DMS53 treated with DMSO at 0.1 percent for 48 hours (cell line): ENCODE measurements at regions not wholly inside any gene's neighbourhood (a gene's known extent, or its start where the extent isn't known, plus 50 kb on each side); places are given as distances from the start of the nearest gene placed in this dataset.

ENCODE experiments used
- DNase-seq: peaks from one replicate; lab custom pipeline; 2025; ENCODE audit not compliant: unreplicated experiment; lab: John Stamatoyannopoulos, UW

DNA sequence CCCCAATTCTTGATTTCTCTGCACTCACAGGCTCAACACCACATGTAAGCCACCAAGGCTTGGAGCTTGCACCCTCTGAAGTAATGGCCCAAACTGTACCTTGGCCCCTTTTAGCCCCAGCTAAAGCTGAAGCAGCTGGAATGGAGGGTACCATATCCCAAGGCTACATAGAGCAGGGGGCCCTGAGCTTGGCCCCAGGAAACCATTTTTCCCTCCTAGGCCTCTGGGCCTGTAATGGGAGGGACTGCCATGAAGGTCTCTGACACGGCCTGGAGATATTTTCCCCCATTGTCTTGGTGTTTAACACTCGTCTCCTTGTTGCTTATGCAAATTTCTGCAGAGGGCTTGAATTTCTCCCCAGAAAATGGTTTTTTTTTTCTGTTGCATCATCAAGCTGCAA, 69.7 kb downstream of the SKA1 start:
- no peak for DNase-seq

DNA sequence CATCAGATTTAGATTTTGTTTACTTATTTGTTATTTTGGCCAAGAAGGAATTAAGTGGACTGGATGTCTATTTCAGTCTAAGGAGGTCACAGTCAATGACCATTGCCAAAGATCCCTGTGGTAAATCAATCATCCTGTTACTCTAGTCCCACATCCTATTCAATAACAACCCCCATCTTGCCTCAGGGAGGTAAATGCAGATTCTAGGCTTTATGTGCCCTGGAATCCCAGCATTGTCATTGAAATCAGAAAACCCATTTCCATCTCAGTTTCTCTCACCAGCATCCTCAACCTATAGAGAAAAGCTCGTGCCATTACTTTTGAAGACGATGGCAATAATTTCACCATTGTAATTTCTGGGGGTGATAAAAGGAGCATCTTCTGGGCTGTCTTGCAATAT, 71.8 kb downstream of the SKA1 start:
- DNase-seq = no peak

DNA sequence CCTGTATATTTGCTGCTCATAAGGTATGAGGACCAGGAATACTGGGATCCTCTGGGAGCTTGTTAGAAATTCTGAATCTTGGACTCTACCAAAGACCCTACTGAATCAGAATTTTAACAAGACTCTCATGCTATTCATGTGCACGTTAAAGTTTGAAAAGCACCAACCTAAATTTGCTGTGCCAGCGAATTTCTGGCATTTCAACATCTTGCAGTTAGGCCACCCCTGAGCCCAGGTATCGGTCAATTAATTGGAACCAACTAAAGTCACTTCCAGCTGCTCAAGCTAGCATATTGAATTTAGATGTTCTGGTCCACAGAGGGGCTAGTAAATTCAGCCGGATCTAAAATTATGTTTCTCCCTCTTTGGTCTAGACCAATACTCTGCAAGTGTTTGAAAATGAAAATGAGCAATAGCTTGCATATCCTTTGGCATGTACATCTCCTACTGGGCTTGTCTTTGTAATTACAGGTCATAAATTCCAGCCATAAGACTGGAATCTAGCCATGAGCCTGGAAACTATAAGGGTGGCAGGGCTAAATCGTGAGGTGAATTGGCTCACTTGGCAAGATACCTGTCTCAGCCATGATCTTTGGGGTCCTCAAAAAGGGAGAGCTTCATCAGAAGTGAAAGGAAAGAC, 72.4 kb downstream of the SKA1 start:
- DNase-seq = no peak

DNA sequence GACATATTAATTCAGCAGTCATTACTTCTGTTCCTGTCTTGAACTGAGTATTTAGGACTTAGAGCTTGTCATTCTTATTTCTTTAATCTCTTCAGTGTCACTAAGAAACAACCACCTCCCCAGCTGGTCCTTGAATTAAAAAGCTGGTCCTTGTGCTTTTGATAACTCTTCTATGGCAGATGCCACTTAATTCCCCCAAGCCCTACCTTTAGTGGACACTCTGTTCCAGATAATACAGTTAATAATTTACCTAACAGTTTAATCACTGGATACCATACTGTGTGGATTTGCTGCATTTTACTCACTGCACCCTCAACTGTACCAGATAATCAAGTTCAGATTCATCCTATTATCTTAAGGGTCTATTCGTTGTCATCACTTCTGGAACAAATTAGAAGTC, 73.1 kb downstream of the SKA1 start:
- no peak for DNase-seq

DNA sequence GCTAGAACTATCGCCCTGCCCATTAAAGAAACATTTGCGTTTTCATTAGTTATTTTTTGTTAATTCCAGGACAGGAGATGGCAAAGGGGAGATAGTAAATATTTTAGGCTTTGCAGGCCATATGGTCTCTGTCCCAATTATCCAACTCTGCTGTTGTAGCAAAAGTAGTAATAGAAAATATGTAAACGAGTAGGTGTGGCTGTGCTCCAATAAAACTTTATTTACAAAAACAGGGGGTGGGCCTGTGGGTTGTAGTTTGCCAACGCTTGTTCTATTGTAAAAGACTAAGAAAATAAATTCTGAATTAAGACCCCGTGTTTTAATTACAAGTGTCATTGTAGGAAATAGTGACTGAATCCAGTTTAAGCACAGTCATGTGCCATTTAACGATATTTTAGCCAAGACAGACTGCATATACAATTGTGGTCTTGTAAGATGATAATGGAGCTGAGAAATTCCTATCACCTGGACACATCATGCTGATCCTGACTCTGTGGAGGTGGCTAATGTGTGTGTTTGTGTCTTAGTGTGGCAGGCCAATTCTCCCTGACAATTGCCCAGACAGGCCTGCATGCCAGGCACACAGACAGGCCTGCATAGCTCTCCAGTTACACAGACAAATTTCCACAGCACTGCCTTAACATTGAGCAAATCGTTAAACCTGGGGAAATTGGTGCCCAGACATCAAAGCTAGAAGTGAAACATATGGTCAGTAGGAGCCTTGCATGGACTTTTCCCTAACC, 76.4 kb downstream of the SKA1 start:
- DNase-seq = no peak

DNA sequence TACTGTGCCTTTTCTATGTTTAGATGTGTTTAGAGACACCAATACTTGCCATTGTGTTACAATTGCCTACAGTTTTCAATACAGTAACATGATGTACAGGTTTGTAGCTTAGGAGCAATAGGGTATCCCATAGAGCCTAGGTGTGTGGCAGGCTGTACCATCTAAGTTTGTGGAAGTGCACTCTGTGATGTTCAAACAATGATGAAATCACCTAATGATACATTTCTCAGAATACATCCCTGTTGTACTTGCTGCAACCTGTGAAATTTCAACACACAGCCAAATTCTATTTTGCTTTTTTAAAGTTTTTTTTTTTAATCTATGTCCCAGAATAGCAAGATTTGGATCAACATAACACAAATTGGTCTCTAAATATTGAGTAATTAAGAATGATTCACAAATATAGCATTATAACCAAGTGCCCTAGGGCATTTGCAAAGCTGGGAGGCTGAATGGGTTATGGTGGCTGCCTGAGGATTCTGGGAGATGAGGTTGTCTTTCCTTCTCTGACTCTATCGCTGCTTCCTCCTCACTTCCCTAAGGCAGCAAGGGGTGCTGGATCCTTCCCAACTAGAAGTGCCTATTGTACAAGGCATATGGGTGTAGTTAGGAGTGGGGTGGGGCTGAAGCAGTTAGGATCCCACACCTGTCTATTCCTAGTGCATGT, 78.3 kb downstream of the SKA1 start:
- no peak for DNase-seq

DNA sequence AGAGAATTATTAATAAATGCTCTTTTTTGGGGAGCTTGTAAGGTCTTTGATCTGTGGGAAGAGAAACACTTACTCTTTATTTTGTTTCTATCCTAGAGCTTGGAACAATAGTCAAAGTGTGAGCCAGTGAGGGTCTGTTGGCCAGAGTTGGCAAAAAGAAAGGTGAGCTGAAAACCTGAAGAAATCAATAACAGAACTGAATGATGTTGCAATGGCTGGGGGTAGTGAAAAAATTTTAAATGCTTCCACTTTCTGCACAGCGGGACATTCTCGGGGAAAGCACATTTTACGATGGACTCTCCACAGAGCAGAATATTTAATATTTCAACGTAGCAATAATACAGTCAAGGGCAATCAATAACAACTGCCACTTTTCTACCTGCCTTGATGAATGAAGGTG, 78.9 kb downstream of the SKA1 start:
- no peak for DNase-seq

DNA sequence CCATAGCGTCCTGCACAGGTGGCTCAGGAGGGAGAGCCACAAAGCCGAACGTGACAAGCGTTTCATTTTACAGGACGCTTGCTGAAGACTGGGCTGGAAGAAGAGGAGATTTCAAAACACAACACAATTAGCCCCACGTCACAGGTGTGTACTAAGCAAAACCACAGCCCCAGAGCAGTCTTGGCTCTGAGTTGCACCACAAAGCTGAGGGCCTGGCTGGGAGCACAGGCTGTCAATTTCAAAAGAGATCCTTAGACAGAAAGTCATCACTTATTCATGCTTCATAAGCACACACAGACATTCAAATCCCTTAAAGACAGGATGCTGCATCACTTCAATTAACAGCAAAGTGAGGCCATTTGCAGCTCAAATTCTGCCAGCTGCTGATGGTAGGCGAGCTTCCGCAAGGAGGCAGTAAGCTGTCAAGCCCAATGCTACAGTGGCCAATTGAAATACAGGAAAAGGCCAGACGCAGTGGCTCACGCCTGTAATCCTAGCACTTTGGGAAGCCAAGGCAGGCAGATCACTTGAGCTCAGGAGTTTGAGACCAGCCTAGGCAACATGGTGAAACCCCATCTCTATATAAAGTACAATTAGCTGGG, 79.6 kb downstream of the SKA1 start:
- no peak for DNase-seq

DNA sequence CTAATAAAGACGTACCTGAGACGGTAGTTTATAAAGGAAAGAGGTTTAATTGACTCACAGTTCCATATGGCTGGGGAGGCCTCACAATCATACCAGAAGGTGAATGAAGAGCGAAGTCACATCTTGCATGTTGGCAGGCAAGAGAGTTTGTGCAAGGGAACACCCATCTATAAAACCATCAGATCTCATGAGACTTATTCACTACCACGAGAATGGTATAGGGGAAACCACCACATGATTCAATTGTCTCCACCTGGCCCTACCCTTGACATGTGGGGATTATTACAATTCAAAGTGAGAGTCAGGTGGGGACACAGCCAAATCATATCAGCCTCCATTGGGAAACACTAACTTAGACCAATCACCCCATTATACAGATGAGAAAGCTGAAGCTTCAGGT, 81.4 kb downstream of the SKA1 start:
- no peak for DNase-seq

DNA sequence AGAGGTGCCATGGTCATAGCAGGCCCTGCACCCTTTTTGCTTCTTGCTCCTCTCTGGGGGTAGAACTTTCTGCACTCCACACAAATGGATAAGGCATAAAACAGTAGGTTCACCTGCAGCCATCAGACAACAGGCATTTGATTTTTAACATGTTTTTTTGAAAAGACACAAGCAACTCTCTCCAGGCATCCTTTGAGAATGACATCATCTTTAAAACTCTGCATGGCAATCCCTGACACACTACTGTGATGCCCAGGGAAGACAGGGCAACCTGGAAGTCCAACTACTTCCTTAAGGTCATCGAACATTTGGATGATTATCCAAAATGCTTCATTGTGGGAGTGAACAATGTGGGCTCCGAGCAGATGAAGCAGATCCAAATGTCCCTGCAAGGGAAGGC, 82.8 kb downstream of the SKA1 start:
- no peak for DNase-seq

DNA sequence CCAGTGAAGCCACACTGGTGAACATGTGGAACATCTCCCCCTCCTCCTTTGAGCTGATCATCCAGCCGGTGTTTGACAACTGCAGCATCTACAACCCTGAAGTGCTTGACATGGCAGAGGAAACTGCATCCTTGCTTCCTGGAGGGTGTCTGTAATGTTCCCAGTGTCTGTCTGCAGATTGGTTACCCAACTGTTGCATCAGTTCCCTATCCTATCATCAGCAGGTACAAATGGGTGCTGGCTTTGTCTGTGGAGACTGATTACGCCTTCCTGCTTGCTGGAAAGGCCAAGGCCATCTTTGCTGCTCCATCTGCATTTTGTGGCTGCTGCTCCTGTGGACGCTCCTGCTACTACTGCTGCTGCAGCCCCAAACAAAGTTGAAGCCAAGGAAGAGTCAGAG, 83.5 kb downstream of the SKA1 start:
- no peak for DNase-seq

DNA sequence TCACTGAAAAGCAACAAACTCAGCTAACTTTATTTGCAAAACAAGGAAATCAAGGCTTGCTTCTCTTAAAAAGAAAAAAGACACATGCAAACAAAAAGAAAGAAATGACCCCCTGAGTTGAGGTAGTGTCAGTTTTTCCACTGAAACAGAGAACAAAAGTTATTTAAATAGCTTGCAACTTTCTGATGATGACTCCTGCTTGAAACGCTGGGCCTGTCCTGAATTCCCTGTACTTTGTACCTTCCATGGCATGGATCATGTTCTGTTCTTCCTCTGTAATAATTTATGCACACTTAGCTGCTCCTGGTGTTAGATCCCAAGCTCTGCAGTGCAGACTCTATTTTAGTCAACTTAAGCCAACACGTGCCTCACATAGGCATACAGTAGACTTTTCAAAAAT, 84.0 kb downstream of the SKA1 start:
- DNase-seq = no peak

DNA sequence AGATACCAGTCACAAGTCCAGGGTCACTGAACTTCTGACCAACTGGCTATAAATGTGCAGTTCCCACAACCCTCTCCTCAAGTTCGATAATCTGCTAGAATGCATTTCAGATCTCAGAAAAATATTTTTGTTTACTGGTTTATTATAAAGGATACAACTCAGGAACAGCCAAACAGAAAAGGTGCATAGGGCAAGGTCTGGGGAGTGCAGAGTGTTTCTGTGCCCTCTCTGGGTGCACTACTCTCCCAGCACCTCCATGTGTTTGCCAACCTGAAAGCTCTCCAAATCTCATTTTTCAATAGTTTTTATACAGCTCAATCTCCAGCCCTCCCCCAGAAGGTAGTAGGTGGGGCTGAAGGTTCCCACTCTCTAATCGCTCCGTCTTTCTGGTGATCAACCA, 85.2 kb downstream of the SKA1 start:
- DNase-seq = no peak

DNA sequence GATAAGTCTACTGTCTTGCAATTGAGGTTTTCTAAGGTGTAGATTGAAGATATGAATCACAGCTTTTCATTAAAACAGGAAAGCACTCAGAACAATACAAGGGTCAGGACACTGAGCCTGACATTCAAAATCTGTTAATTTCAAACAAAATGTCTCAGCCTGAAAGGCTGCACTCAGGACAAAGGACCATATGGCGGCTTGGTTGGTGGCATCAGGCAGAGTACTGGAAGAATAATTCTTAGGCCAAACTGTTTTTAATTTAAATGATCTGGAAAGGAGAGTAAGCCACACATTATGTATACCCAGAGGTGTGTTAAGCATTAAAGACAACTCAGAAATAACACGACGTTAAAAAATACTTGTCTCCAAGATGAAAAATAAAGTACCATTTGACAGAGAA, 85.9 kb downstream of the SKA1 start:
- no peak for DNase-seq

DNA sequence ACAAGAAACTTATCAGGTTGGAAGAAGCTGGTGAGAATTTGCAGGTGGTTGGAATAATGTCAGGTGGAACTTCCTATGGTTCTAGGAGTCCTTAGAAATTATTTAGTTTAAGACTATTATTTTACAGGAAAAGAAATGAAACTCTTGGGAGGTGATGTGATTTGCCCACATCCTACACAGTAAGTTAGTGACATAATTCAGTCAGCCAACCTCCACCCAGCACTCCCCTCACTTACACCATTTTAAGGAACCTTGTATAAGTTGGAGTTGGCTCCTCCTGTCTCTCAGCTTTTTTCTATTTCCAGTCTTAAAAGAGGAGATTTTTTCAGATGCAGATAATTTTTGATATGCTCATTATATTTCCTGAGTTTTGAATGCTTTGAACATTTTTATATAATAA, 86.4 kb downstream of the SKA1 start:
- DNase-seq = no peak

DNA sequence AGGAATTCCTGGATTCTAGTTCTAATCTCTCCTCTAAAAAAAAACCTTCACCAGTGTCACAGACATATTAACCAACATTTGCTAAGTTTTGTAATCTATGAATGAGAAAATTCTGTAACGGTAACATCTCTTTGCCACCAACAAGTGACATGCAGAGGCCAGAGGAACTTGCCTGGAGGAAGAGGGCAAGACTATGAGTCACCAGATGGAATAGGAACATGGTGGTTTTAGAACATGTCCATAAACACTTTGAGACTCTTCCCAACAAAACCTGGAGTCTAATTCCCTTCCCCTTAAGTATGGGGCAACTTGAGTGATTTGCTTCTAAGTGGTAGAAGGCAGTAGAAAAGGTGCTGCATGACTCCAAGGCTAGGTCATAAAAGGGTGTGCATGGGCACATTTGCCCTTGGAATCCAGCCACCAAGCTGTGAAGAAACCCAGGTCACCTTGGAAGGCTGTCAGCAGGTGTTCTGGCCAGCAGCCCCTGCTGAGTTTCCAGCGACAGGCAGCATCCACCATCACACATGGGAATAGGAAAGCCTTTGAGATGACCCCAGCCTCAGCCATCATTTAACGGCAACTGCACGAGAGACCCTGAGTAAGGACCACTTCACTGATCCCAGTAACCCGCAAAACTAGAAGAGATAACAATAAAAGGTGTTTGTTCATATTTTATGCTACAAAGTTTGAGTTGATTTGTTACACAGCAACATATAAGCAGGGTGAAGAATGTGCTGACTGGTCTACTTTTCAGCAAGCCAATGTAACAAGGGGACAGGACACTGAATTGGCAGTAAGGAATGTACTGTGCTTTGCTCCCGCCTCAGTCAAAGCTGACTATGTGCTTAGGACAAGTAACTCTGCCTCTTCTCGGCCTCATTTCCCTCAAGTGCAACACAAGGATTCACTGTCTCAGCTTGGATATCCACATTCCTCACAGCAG, 90.6 kb downstream of the SKA1 start:
- no peak for DNase-seq

DNA sequence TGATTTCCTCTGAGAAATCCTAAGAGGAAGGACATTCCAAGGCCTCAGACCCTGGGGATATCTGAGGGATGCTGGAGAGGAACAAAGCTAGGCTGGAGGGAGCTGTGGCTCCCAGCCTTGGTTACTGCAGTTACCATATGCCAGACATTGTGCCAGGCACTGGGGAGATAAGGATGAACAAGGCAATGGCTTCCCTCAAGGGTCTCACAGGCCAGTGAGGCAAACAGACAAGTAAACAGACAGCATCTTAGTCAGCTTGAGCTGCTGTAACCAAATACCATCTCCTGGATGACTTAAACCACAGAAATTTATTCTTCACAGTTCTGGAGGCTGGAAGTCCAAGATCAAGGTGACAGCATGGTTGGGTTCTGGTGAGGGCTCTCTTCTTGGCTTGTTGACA, 91.8 kb downstream of the SKA1 start:
- no peak for DNase-seq

DNA sequence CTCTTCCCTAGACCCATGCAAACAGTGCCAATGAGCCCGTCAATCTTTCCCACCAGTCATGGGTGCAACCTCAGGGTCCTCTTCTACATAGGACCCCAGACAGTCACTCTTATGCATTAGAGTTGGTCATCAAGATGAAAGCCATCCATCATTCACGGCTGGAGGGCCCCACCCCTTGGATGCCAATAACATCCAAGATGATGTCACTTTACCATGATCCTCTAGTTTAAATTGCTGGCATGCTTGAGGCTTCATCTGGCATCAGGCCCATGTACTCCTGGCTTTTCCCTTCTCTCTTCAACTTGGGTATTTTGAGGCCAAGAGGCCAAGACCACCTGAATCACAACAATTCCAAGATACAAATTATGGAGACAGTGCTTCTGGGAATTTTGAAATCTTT, 91.1 kb upstream of the MAPK4 start:
- DNase-seq = no peak

DNA sequence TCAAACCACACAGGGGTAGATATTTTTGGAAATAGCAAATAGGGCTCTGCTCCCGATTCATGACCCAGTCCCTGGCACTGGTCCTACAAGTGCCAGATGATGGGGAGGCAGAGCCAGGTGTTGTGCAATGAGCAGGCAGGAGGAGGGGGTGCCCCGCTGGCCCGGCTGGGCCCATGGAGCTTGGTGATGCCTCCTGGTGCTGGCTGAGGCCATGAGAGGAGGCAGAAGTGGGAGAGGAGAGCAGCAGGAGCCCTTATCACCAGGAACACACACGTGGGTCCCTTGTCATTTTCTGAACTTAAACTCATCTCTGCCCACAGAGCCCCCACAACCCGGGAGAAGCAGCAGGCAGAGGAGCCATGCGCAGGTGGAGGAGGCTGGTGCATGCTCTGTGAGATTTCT, 90.5 kb upstream of the MAPK4 start:
- DNase-seq = no peak

DNA sequence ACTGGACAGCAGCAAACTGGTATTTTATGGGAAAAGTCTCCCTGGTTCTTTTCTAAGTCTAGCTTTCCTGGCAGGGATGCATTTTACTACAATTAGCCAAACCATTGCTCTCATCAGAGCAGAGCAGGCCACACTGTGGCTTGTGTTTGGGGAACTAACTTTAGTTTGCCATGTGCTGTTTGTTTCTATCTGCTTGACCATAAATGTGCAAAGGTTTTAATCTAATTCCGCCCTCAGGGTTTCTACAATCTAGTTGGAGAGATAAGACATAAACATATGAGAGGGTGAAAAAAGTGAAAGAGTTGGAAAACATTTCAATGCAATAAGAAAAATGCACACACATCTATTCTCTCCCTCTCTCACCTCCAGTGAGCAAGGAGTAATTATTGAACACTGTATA, 86.9 kb upstream of the MAPK4 start:
- no peak for DNase-seq

DNA sequence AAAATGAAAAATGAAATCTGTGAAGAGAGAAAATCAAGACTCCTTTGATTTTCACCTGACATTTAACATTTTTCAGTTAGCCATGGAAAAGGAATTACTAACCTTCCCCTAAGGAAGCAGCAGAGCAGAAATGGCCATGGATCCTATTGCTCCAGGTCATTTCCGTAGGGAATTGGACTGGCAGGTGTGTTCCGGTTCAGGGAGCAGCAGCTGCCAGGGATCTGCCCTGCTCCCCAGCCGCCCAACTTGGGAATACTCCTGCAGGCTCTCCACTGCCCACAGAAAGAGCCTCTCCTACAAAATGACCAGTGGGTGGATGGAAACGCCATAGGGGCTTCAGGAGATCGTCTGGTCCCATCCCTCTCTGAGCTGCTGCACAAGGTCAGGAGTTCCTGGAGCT, 86.0 kb upstream of the MAPK4 start:
- DNase-seq = peak; percentile 91
